Activated CD4-positive, alpha-beta T cell treated with anti-CD3 and anti-CD28 coated beads for 24 hours (primary cell): ENCODE measurements at regions not wholly inside any gene's neighbourhood (a gene's known extent, or its start where the extent isn't known, plus 50 kb on each side); places are given as distances from the start of the nearest gene placed in this dataset.

ENCODE experiments used
- DNase-seq, 2 donors: peaks; one replicate each; pipeline ENCODE4 v3.0.0-alpha.2; 2020; ENCODE audit warnings: low read depth in 2 of 2

GRCh38 chr11:11078344-11079086, 220.7 kb upstream of the ZBED5 start:
- no peak for DNase-seq

- DNase-seq = no peak
Measured at GRCh38 chr11:11077898-11078297, 220.0 kb upstream of the ZBED5 start.

GRCh38 chr11:11076879-11077278, 219.0 kb upstream of the ZBED5 start:
- DNase-seq = no peak

- no peak for DNase-seq
Measured at GRCh38 chr11:11076276-11076675, 218.4 kb upstream of the ZBED5 start.

- no peak for DNase-seq
Measured at GRCh38 chr11:11075515-11076171, 217.8 kb upstream of the ZBED5 start.

GRCh38 chr11:11074686-11075335, 217.0 kb upstream of the ZBED5 start:
- no peak for DNase-seq

- no peak for DNase-seq
Measured at GRCh38 chr11:11073996-11074395, 216.1 kb upstream of the ZBED5 start.

- DNase-seq = no peak
Measured at GRCh38 chr11:11072067-11072466, 214.2 kb upstream of the ZBED5 start.

GRCh38 chr11:11071486-11071885, 213.6 kb upstream of the ZBED5 start:
- no peak for DNase-seq

- DNase-seq = no peak
Measured at GRCh38 chr11:11070976-11071375, 213.1 kb upstream of the ZBED5 start.

GRCh38 chr11:11069841-11070835, 212.3 kb upstream of the ZBED5 start:
- no peak for DNase-seq

GRCh38 chr11:11068113-11068512, 210.3 kb upstream of the ZBED5 start:
- DNase-seq = no peak

- no peak for DNase-seq
Measured at GRCh38 chr11:11065396-11065795, 207.5 kb upstream of the ZBED5 start.

GRCh38 chr11:11057472-11057854, 199.6 kb upstream of the ZBED5 start:
- DNase-seq = no peak

- no peak for DNase-seq
Measured at GRCh38 chr11:11056749-11057471, 199.1 kb upstream of the ZBED5 start.

GRCh38 chr11:11056316-11056715, 198.5 kb upstream of the ZBED5 start:
- DNase-seq = no peak

GRCh38 chr11:11047851-11048610, 190.2 kb upstream of the ZBED5 start:
- DNase-seq = no peak

GRCh38 chr11:11046781-11047180, 188.9 kb upstream of the ZBED5 start:
- DNase-seq = no peak

GRCh38 chr11:11045156-11045930, 187.5 kb upstream of the ZBED5 start:
- no peak for DNase-seq
